Activated CD8-positive, alpha-beta memory T cell treated with anti-CD3 and anti-CD28 coated beads, Interleukin-2, amount 50 U/mL, for 1 hour (primary cell): ENCODE measurements at regions not wholly inside any gene's neighbourhood (a gene's known extent, or its start where the extent isn't known, plus 50 kb on each side); places are given as distances from the start of the nearest gene placed in this dataset.

Experiments
- DNase-seq: peaks from one replicate; pipeline ENCODE4 v3.0.0-alpha.2; 2020; ENCODE audit errors: extremely low read depth

DNA sequence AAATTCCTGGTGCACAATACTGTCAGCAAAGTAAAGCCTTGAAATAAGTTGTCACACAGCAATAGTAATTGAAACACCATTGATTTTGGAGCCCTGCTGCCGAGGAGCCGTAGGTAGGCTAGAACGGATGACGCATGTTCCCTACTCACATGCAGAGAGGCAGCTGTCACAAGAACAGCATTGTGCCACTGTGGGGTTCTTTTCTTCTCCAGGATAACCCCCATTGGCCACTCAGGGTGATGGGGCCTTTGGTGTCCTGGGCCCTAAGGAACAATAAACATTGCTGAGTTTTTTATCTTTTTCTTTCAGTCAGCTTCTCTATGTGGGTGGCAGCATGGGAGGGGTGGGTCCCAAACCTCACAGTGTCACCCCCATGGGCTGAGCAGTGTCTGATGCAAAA is 542.3 kb downstream of the BCOR start:
- DNase-seq, result no peak

GRCh38 chrX:39556056-39556455 is 541.7 kb downstream of the BCOR start:
- DNase-seq, result no peak

DNA sequence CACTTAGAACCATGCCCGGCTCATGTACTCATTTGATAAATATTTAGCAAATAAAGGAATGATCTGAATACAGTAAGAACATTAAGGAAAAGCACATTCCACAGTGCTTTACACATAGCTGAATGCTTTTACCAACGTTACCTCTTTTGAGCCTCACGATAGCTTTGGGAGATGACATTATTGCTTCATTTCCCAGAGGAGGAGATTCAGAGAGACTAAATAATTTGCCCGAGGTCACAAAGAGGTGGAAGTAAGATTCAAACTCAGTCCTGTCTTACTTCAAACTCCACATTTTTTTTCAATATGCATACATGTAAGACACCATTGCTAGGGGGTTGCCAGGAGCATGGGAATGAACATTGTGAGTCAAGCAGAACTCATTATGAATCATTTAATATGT is 538.5 kb downstream of the BCOR start:
- DNase-seq, result no peak

GRCh38 chrX:39560271-39560670 is 537.5 kb downstream of the BCOR start:
- no peak for DNase-seq

DNA sequence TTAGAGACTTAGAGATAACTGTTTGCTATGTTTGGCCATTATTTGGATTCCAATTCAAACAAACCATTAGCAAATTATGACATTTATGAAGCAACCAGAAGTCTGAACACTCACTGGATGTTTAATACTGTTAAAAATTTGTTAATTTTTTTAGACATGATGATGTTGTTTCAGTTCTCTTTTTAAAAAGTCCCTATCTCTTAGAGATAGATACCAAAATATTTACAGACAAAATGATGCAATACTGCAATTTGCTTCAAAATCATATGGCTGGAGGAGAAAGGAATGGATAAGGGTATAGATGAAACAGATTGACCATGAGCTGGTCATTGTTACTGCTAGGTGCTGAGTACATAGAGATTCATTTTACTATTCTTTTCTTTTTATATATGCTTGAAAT is 534.6 kb downstream of the BCOR start:
- no peak for DNase-seq

- DNase-seq, result no peak
Observed at GRCh38 chrX:39564751-39565150, 533.0 kb downstream of the BCOR start.

DNA sequence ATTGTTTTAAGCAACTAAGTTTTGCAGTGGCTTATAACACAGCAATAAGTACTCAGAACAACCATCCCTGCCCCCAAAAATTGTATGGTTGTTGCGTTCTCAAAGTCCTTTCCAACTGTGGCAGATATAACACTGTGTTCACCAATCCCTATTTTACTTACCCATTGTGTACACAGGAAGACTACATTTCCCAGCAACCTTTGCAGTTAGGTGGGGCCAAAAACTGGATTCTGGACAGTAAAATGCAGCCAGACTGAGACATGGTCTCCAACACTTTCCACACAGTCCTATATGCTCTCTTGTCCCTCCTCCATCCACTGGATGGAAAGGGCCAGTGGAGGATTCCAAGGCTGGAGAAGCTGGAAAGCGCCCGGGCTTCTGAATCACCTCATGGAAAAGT is 523.6 kb downstream of the BCOR start:
- no peak for DNase-seq

GRCh38 chrX:39576041-39576872 is 521.5 kb downstream of the BCOR start:
- no peak for DNase-seq

- DNase-seq, result no peak
Observed at GRCh38 chrX:39577206-39577984, 520.4 kb downstream of the BCOR start.

GRCh38 chrX:39577985-39578869 is 519.5 kb downstream of the BCOR start:
- no peak for DNase-seq

DNA sequence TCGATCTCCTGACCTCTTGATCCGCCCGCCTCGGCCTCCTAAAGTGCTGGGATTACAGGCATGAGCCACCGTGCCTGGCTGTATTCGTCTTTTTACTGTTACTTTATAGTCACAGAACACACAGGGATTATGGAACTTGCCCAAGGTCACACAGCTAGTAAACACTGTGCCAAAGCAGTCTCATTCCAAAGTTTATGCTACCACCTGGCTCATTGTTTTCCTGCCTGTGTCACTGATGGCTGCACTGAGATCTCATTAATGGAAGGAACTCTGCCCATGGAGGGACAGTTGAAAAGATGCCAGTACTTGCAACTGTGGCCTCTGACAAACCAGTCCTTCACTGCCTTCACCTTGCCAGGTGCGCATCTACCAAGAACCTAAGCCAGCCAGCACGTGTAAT is 517.7 kb downstream of the BCOR start:
- DNase-seq, result no peak

DNA sequence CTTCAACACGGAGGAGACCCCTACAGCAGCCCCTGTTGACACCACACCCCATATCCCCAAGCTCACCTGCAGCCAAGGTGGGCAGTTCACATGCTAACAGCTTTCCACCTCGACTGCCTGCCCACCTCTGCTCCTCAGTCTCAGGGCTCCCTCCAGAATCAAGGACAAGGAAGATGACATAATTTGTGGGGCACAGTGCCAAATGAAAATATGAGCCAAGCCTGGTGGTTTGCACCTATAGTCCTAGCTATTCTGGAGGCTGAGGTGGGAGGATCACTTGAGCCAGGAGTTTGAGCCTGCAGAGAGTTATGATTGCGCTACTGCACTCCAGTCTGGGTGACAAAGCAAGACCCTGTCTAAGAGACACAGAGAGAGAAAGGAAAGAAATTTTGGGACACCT is 516.3 kb downstream of the BCOR start:
- DNase-seq, result no peak

GRCh38 chrX:39582091-39582490 is 515.7 kb downstream of the BCOR start:
- no peak for DNase-seq

- no peak for DNase-seq
Observed at GRCh38 chrX:39582976-39583375, 514.8 kb downstream of the BCOR start.

DNA sequence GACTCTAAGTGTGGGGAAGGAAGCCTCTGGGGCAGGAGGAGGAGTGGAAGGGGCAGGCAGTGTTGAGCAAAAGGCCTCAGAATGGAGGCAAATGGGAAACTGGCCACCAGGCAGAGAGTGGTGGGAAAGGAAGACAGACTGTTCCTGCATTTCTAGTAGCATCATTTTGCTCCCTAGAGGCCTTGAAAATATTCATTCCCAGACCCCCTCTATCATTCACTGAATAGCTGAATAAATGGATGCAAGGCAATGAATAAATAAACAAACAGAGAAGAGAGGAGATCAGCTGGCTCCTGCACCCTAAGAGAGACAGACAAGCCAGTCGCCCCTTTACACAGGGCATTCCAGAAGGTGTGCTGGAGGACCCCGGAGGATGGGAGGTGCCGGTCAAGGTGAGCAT is 511.9 kb downstream of the BCOR start:
- no peak for DNase-seq

DNA sequence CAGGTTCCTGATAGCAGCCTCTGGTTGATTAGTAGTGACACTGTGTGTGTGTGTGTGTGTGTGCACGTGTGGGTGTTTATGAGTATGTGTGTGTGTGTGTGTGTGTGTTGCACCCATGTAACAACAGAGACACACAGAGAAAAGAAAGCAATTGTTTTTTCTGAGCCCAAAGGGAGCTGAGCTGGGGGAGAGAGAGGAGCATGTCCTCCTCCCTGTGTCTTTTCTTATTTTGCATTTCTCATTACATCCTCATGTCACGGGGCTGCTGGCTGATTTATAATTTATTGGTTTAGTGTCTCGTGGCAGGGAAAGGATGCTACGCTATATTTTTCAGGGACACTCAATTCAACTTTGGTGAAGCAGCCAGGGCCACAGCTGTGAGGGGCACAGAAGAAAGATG is 511.4 kb downstream of the BCOR start:
- DNase-seq, result no peak

- no peak for DNase-seq
Observed at GRCh38 chrX:39591099-39591498, 506.7 kb downstream of the BCOR start.

DNA sequence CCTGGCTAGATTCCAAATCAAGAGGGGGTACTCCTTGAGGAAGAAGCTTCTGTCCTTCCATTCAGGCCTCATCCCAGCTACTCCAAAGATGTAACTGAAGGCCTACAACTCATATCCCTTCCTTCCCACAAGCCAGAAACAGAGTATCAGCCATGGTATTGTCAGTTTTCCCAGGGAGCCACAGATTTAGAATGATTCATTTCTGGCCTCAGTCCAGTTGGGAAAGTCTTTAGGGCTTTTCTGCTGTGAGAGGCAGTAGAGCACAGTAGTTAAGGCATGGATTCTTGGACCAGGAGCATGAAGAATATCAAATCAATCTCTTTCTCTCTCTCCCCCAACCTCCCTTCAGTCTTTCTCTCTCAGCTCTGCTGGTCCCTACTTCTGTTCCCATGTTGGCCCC is 505.0 kb downstream of the BCOR start:
- DNase-seq, result no peak

DNA sequence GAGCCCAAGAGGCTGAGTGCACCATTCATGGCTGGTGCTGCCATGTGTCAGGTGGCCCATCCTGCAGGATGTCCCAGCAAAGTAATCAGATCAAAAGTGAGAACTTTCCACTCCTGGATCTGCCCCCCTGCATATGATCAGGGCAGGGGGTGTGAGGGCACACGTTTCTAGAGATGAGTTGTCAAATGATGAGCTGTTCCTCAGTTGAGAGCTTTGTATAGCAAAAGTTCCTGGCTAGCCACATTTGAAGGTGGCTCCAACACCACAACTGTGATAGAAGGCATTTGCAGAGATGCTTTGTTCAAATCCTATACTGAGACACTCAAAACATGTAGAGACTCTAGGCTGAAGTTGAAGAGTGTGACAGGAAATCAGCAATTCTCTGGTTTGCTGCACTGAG is 501.8 kb downstream of the BCOR start:
- DNase-seq, result no peak

- no peak for DNase-seq
Observed at GRCh38 chrX:39596437-39596836, 501.3 kb downstream of the BCOR start.

DNA sequence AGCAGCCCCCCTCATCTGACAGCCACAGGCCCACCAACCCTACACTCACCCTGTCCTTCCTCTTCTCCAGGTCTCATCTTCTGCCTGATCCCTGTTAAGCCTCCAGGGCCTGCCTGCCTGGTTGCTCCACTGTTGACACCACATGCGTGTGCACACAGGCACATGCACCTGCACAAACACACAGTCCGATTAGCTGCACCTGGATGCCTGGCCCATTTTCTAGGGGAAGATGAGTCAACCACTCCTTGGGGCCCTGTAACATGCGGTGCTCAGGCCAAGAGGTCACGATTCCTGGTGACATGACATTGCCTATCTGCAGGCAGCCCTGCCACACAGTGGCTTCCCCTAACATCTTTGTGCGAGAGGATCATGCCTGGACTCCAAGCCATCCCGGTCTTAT is 498.4 kb downstream of the BCOR start:
- DNase-seq, result no peak

DNA sequence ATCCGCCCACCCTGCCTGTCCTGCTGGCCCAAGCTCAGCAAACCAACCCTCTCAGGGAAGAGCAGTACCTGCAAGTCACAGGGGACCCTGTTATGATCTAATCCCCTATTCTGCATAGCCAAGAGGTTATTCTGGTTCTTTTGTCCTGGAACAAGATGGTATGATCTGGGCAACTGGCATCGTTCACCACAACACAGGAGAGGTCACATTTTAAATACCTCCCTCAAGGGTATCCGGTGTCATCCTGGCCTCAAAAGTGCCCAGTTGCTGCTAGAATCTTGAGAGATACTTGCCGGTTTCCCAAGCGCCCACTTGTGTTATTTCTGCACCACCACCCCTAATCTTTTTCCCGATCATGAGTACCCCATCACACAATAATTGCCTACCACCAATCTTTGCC is 497.5 kb downstream of the BCOR start:
- DNase-seq, result no peak
